ENCODE measurements at regions not wholly inside any gene's neighbourhood (a gene's known extent, or its start where the extent isn't known, plus 50 kb on each side); places are given as distances from the start of the nearest gene placed in this dataset.

GRCh38 chr18:60445341-60445740, 72.8 kb upstream of the MC4R start:
- no peak for DNase-seq (ENCODE audit: low spot score)

DNA sequence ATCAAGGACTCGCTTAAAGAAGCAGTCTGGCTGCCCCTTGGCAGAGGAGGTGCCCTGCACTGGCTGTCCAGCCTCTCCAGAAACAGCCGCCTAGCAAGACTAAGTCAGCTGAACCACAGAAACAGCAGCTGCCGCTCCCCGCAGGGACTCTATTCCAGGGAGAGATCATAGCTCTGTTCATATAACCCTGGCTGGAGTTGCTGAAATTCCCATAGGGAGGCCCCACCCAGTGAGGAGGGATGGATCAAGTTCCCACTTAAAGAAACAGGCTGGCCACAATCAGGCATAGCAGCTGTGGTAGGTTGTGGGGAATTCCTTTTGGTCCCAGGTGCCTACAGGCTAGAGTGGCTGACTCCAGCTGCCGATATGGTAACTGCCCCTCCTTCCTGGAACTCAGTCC, 74.2 kb upstream of the MC4R start:
- DNase-seq (ENCODE audit: low spot score) = no peak

DNA sequence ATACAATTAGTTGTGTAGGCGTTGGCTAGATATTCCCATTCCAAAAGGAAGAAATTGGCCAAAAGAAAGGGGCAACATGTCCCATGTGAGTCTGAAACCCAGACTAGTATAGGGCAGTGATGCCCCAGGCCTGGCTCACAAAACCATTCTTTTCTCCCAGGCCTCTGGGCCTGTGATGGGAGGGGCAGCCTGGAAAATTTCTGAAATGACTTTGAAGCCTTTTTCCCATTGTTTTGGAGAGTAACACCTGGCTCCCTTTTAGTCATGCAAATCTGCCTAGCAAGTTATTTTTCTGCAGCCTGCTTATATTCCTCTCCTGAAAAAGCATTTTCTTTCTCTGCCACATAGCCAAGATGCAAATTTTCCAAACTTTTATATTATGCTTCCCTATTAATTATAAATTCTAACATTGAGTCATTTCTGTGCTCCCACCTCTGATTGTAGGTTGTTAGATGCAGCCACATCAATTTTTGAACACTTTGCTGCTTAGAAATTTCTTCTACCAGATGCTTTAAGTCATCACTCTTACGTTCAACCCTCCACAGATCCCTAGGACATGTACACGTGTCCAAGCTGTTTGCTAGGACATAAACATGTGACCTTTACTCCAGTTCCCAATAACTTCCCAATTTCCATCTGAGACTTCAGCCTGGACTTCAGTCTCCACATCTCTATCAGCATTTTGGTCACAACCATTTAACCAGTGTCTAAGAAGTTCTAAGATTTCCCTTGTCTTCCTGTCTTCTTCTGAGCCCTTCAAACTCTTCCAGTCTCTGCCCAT, 76.1 kb upstream of the MC4R start:
- no peak for DNase-seq (ENCODE audit: low spot score)

GRCh38 chr18:60452421-60452820, 79.8 kb upstream of the MC4R start:
- DNase-seq (ENCODE audit: low spot score) = peak; percentile 5

- no peak for DNase-seq (ENCODE audit: low spot score)
These were observed 94.1 kb upstream of the MC4R start for GRCh38 chr18:60466677-60467076.

- no peak for DNase-seq (ENCODE audit: low spot score)
These were observed 97.0 kb upstream of the MC4R start for GRCh38 chr18:60469387-60470100.

DNA sequence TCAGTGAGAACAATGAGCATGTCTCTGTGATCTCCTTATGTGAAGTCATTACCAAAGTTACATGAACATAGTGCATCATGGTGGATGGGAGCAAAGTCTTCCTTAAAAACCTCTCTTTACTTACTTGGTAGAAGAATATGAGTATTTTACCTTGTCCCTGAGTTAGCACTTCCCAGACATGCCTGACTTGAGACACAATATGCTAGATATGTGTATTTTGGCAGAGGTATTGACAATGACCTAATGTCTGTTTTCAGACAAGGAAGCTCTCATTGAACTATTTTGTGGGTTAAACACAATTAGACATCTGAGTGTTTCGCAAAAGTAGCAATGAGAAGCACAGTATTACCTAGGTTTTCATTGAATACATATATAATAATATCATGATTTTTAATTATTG, 99.1 kb upstream of the MC4R start:
- no peak for DNase-seq (ENCODE audit: low spot score)

DNA sequence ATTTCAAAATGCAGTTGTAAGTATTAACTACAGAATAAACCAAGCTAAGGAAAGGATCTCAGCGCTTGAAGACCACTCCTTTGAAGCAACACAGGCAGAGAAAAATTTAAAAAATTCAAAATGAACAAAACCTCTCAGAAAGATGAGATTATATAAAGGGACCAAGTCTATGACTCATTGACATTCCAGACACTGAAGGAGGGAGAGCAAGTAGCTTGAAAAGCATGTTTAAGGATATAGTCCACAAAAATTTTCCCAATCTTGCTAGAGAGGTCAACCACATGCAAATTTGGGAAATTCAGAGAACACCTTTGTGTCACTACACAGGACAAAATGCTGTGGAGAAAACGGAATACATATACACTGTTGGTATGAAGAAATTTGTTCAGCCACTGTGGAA, 112.6 kb upstream of the MC4R start:
- no peak for DNase-seq (ENCODE audit: low spot score)

DNA sequence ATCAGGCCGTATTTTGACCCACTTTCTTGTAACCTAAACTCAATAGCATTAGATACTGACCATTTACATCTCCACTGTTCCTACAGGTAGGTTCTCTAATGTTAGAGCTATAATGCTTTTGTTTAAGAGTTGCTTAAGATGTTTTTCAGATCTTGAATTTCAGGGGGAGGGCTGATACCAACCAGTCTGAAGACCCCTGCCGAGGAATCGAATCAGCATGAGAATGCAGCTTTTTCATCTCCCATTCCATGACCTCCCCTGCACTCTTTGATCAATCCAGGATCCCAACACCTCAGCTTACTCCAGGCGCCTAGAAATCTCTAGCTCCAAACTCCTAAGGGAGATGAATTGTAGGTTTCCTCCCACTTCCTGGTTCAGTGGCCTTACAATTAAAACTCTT, 120.5 kb upstream of the MC4R start:
- no peak for DNase-seq (ENCODE audit: low spot score)

DNA sequence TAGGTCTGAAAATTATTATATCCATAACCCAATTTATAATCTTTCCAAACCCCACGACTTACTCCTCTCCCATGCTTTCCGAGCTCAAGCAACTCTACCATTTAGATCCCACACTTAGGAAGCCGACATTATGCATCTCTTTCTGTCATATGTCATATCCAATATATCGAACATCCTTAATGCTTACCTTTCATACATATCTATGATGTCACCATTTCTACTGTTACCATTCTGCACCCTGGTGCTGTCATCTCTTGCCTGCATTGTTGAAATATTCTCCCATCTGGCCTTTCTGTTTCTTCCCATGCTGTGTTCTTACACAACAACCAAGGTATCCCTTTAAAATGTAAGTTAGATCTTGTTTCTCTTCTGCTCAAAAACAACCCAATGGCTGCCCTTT, 127.1 kb upstream of the MC4R start:
- DNase-seq (ENCODE audit: low spot score) = no peak

DNA sequence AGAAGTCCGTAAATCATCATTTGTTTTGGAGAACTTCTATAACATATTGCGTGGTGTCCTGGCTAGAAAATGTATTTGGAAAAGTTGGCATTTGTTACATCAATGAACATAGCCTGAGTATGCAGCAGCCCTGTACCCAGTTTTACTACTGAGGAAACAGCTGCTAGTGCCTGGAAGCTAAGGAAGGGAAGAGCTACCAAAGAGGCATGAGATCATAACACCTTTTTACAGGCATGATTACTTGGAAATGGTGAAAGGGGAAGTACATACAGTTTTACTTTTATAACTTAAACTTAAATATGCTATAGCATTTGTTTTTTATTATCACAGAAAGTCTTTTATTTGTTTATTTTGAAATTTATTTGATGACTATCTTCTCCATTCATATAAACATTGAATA, 128.4 kb upstream of the MC4R start:
- no peak for DNase-seq (ENCODE audit: low spot score)

DNA sequence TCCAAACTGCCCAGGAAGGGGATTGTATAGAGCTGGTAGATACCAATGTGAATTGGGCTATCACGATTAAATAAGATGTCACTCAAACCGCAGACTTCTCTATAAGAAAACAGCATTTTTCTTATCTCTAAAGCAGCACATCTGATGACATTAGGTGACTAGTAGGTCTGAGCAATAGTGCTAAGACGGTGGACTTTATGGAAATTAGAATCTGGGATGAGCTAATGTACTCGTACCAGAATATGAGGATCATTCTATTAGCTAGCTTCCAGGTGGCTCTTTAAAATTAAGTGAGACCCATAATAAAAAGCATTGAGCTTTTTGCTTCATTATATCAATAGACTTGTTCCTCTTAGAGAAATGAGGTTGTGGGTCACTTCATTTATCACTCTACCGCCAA, 130.0 kb upstream of the MC4R start:
- DNase-seq (ENCODE audit: low spot score) = no peak

- DNase-seq (ENCODE audit: low spot score) = peak; percentile 15
These were observed 130.6 kb upstream of the MC4R start for GRCh38 chr18:60503199-60503598.

- no peak for DNase-seq (ENCODE audit: low spot score)
These were observed 133.6 kb upstream of the MC4R start for GRCh38 chr18:60506190-60506589.

DNA sequence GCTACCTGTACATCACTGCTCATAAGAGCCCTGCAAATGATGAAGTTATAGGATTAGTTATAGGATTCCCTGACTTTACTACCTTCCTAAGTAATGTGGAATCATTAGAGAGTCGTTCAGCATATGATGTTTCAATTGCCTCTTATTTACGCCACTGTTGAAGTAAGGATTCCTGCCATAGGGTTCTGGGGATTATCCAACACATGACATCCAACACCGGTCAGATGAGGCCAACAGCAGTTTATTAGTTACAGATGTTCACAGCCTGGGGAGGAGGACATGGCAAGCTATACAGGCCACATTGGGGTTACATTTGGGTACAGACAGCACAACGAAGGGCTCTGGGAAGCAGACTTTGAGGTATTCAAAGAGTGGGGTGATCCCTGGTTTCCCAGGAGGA, 134.1 kb upstream of the MC4R start:
- no peak for DNase-seq (ENCODE audit: low spot score)

DNA sequence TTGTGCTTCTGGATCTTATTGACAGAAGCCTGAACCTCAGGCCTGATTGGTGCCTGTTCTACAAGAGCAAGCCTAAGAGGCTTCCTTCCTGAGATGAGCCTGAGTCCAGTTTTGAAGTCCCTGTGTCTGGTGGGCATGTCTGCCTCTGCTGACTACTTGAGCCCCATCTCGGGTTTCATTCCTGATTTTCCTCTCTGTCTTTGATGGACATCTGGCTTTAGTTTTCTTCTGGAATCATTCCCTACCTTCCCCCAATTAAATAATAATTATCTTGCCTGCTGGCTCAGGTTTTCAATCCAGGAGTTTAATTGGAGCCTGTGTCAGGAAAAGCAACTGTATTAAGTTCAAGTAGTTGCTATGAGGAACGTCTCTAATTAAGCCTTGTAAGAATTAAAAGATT, 135.5 kb upstream of the MC4R start:
- no peak for DNase-seq (ENCODE audit: low spot score)

- DNase-seq (ENCODE audit: low spot score) = no peak
These were observed 162.0 kb upstream of the MC4R start for GRCh38 chr18:60534538-60534937.

DNA sequence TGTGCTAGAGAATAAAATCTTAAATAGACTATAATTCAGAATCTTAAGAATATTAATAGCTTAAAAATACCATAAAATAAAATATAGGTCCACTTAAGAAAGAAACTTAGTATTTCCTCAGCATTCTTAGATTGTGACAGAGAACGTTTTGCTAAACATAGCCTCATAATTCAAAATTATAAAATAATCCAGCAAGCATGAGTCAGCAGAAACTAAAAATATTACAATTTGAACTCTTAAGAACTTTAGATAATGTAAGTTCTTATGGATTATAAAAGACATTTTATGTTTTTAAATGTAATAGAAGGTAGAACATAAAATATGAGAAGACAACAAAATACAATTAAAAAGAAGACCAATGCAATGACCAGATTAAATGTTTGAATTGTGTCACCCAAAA, 164.5 kb upstream of the MC4R start:
- no peak for DNase-seq (ENCODE audit: low spot score)

DNA sequence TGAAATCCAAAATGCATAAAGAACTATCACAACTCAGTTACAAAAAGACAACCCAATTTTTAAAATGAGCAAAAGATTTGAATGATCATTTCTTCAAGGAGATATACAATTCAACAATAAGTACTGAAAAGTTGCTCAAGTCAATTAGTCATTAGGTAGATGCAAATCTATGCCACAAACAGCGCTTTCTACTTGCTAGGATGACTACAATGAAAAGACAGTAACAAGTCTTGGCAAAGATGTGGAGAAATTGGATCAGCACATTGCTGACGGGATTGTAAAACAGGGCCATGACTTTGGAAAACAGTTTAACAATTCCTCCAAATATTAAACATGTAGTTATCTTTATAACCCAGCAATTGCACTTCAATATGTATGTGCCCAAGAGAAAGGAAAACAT, 166.3 kb upstream of the MC4R start:
- no peak for DNase-seq (ENCODE audit: low spot score)

GRCh38 chr18:60541661-60542060, 169.1 kb upstream of the MC4R start:
- no peak for DNase-seq (ENCODE audit: low spot score)

- DNase-seq (ENCODE audit: low spot score) = no peak
These were observed 171.1 kb upstream of the MC4R start for GRCh38 chr18:60543646-60544045.

DNA sequence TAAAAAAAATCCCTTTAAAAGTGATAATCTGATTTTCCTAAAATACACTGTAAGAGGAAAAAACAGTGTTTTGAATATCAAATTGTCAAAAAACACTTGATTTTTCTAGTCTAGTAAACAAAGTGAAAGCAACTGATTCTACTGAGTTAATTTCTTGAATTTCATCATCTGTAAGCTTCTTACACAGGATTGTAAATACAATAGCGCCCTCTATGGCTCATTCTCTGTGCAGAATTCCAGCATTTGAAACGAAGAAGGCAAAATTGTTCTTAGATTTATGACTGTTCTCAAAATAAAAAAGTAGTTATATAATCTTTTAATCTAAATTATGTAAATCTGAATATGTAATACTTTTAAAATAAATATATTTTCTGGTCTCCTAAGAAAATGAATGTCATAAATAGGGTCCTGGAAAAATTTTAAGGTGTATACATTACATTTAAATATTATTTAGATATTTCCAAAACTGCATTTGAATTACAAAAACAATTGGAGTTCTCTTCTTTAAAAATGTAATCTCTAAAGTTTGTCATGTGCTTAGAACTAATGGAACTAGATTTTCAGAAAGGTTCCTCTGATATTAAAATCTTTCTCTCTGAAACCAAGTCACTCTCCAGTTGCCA, 176.9 kb upstream of the MC4R start:
- peak; percentile 66 for DNase-seq (ENCODE audit: low spot score)

- DNase-seq (ENCODE audit: low spot score) = no peak
These were observed 180.4 kb upstream of the MC4R start for GRCh38 chr18:60552948-60553347.

Data from umbilical cord (tissue), 1 donor.